ENCODE measurements at regions not wholly inside any gene's neighbourhood (a gene's known extent, or its start where the extent isn't known, plus 50 kb on each side); places are given as distances from the start of the nearest gene placed in this dataset.

DNA sequence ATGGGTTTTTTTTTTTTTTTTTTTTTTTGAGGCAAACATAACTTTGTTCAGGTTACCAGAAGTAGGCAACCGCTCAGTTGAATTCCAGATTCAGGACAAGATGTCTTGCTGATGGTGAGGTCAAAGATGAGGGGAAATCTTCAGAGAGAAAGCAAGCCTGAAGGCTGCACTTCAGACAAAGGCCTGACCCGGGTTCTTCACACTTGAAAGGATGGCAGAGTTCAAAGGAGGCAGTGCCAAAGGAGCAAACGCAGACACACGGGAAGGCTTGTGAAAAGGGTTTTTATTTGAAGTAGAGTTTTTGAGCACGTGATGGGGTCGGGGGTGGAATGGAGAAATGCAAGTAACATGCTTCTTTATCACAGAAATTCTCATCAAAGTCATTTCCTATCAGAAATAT lies 960.2 kb upstream of the EEF2KMT start:
- WGBS, 4 donors = 48 to 58% (median 52%) methylated on average over 6 of the region's 6 CpGs

DNA sequence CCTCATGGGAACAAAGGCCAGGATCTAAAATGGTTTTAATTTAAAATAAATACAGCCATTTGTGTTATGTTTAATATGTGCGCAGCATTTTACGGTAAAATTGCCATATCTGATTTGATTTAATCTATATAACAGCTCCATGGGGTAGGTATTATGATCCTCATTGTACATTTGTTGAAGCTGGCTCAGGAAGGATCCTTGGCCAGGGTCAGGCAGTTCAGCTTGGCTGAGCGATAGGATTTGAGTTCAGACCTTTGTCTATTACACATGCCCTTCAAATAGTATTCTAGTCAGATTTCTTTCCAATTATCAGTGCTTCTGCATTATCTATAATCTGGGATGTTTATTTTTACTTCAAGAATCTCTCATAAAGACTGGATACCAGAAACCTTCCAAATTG lies 950.4 kb upstream of the EEF2KMT start:
- no peak for ATAC-seq
- no peaks in the 10 kb centered on the region for H3K4me1 ChIP-seq
- intact Hi-C loops (cut with DNase I) = no loop called here
- DNase-seq = no peak
- no peaks in the 10 kb centered on the region for H3K9me3 ChIP-seq
- no peak overlapping the region for H3K4me3 ChIP-seq
- H3K36me3 ChIP-seq = no peaks in the 10 kb centered on the region
- TF ChIP-seq, protein P1, sequence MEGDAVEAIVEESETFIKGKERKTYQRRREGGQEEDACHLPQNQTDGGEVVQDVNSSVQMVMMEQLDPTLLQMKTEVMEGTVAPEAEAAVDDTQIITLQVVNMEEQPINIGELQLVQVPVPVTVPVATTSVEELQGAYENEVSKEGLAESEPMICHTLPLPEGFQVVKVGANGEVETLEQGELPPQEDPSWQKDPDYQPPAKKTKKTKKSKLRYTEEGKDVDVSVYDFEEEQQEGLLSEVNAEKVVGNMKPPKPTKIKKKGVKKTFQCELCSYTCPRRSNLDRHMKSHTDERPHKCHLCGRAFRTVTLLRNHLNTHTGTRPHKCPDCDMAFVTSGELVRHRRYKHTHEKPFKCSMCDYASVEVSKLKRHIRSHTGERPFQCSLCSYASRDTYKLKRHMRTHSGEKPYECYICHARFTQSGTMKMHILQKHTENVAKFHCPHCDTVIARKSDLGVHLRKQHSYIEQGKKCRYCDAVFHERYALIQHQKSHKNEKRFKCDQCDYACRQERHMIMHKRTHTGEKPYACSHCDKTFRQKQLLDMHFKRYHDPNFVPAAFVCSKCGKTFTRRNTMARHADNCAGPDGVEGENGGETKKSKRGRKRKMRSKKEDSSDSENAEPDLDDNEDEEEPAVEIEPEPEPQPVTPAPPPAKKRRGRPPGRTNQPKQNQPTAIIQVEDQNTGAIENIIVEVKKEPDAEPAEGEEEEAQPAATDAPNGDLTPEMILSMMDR (IDR thresholded peaks at IDR 0.05) = no peak
- no peak for TF ChIP-seq POLR2A (IDR thresholded peaks at IDR 0.05)
- no peaks in the 10 kb centered on the region for H3K27me3 ChIP-seq
- WGBS, 4 donors = 85 to 92% (median 89%) methylated on average over 3 of the region's 3 CpGs
- no peak overlapping the region for H3K27ac ChIP-seq

More for the DNA sequence above, 960.2 kb upstream of the EEF2KMT start:
- intact Hi-C loops (cut with DNase I) = no loop called here
- H3K4me1 ChIP-seq = no peaks in the 10 kb centered on the region
- H3K27ac ChIP-seq = no peak overlapping the region
- H3K9me3 ChIP-seq = no peaks in the 10 kb centered on the region
- ATAC-seq (no peak), DNase-seq (no peak)
- H3K4me3 ChIP-seq = no peak overlapping the region
- no peak for TF ChIP-seq POLR2A (IDR thresholded peaks at IDR 0.05)
- TF ChIP-seq, protein P1 (IDR thresholded peaks at IDR 0.05) = no peak
- no peaks in the 10 kb centered on the region for H3K27me3 ChIP-seq
- H3K36me3 ChIP-seq = no peaks in the 10 kb centered on the region

DNA sequence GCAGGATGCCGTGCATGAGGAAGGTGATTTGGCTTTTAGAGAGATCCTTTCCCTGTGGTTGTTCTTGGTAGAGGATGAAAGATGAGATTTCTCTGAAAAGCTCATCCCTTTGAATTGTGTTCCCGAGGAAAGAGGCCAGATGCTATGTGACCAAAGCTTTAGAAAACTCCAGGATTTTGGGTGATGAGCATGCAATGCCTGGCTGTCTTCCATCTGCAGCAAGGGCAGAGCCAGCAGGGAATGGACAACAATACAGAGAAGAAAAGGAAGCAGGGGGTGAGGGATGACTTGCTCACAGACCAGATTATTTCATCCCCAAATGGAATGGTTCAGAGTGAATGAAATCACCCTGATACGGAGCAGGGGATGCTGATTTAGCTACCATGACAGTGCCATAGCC lies 949.7 kb upstream of the EEF2KMT start:
- no peak overlapping the region for H3K4me3 ChIP-seq
- intact Hi-C loops (cut with DNase I) = no loop called here
- no peaks in the 10 kb centered on the region for H3K27me3 ChIP-seq
- no peaks in the 10 kb centered on the region for H3K4me1 ChIP-seq
- DNase-seq (no peak), ATAC-seq (no peak)
- no peak overlapping the region for H3K27ac ChIP-seq
- 66 to 69% (median 68%) methylated on average over 3 of the region's 3 CpGs for WGBS, 4 donors
- H3K9me3 ChIP-seq = peaks cover 0 to 1% (median 0%) of the 10 kb centered on the region in 12 donors
- TF ChIP-seq, protein P1 (IDR thresholded peaks at IDR 0.05) = no peak
- no peak for TF ChIP-seq POLR2A (IDR thresholded peaks at IDR 0.05)
- no peaks in the 10 kb centered on the region for H3K36me3 ChIP-seq

DNA sequence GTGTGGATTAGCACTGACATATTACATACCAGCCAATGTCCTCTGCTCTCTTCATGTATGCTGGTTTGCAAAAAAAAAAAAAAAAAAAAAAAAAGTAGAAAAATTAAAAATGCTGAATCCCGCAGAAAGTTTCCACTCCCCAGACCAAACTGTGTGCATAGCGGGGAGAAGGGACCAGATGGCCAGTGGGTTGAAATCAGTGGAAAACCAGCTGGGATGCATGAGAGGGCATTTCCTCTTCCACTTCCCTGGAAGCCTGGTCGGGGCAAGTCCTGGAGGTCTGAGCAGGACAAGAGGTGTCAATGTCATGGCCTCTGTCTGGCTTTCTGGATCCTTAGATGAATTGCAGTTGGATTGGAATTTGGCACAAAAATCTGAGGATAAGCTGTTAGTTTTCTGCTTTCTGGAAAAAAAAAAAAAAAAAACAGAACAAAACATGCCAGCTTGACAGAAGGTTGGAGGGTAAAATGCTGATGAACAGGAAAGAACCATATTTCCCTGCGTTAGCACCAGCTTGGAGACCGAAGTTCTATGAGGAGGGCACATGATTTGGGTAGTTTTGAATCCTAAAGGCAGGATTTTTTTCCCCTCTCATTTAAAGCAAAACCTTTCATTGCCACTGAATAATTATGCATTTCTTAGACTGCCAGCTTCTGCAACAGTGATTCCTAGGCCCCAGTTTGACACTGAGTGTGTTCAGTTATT lies 941.5 kb upstream of the EEF2KMT start:
- Histone ChIP-seq H3K27me3 (peaks cover 0 to 4% (median 0%) of the 10 kb centered on the region in 9 donors), H3K4me1 (no peaks in the 10 kb centered on the region), H3K9me3 (peaks cover 0 to 9% (median 0%) of the 10 kb centered on the region in 12 donors), H3K27ac (no peak overlapping the region), H3K4me3 (no peak overlapping the region), H3K36me3 (no peaks in the 10 kb centered on the region)
- no peak for DNase-seq
- no peak for ATAC-seq
- intact Hi-C loops (cut with DNase I) = loop anchor here in 1 of 10 donors (10.0 kb wide), 1 partner anchor 56 kb away; no protein-coding TSS in a partner anchor
- WGBS, 4 donors = 76 to 80% (median 79%) methylated on average over 5 of the region's 5 CpGs
- TF ChIP-seq POLR2A (IDR thresholded peaks at IDR 0.05) = no peak
- TF ChIP-seq, protein P1 (IDR thresholded peaks at IDR 0.05) = no peak

All from heart left ventricle (tissue), 16 donors.